HCT116 (cell line): ENCODE measurements at regions not wholly inside any gene's neighbourhood (a gene's known extent, or its start where the extent isn't known, plus 50 kb on each side); places are given as distances from the start of the nearest gene placed in this dataset.

ENCODE experiments used
- ATAC-seq: fragments of 200-7000 bp; cut with Tn5 transposase; 2 replicates; pipeline ENCODE4 v1.9.1; 2020; ENCODE audit warnings: mild to moderate bottlenecking, moderate library complexity
- BruUV-seq: library from RNA; stranded (reverse); fragments of 400-500 nt; replicated peaks from 2 replicates; lab custom pipeline; 2021; lab: Mats Ljungman, UMichigan
- CTCF ChIA-PET: fragments of 300-600 bp; sonication (Branson Sonifier 250); formaldehyde crosslinking; loops from one replicate; lab custom pipeline; 2021; ENCODE audit warnings: antibody characterized with exemption; lab: Charles Lee
- POLR2A ChIA-PET: fragments of 300-600, 350-600 bp; sonication (Branson Sonifier 250); formaldehyde crosslinking; loops from one replicate; lab custom pipeline; 2021; ENCODE audit warnings: antibody characterized with exemption; lab: Charles Lee
- RAD21 ChIA-PET, 2 experiments: fragments of 300-600 bp; sonication (Branson Sonifier 250); formaldehyde crosslinking; loops; one replicate each; lab custom pipeline; 2023; ENCODE audit warnings: low total read pairs in 2 of 2; ENCODE audit not compliant: uncharacterized antibody in 2 of 2, unreplicated experiment in 2 of 2, low non-redundant PET in 1 of 2; lab: Charles Lee
- DNase-seq: peaks from one replicate; pipeline ENCODE4 v3.0.0-alpha.2; 2010; ENCODE audit warnings: low read depth, low spot score
- H2AFZ ChIP-seq: fragments of 200-600 bp; shearing (Covaris generic), sonication (generic); 2 replicates; pipeline ENCODE4 v1.6.1; 2017; ENCODE audit warnings: low read depth, mixed run types, mixed read lengths, antibody characterized with exemption, low read length; ENCODE audit not compliant: poor library complexity, severe bottlenecking
- H3K27ac ChIP-seq: 2 replicates; pipeline ENCODE4 v1.5.1; 2012; ENCODE audit warnings: low read depth, low read length
- H3K27me3 ChIP-seq: fragments of 200-600 bp; sonication (generic); 2 replicates; pipeline ENCODE4 v1.6.1; 2016; ENCODE audit warnings: mixed run types, low read length, mixed read lengths; ENCODE audit not compliant: insufficient read depth
- H3K36me3 ChIP-seq, 2 experiments: fragments of 200-500 bp in 1 of 2; fragments of 200-600 bp in 1 of 2; sonication (Bioruptor generic) in 1 of 2; sonication (generic) in 1 of 2; 2 replicates each; pipeline versions ENCODE4 v1.5.1 to v1.6.1; 2014 to 2016; ENCODE audit warnings: low read length in 2 of 2, inconsistent platforms in 1 of 2, mixed read lengths in 1 of 2, mixed run types in 1 of 2; ENCODE audit not compliant: insufficient read depth in 2 of 2, control insufficient read depth in 1 of 2
- H3K4me1 ChIP-seq, 2 experiments: fragments of 200-600 bp in 1 of 2; sonication (generic) in 1 of 2; 2 replicates each; pipeline versions ENCODE4 v1.5.1 to v1.6.1; 2012 to 2017; ENCODE audit warnings: low read length in 2 of 2, inconsistent platforms in 1 of 2, mild to moderate bottlenecking in 1 of 2, mixed read lengths in 1 of 2, mixed run types in 1 of 2, moderate library complexity in 1 of 2; ENCODE audit not compliant: insufficient read depth in 2 of 2, control insufficient read depth in 1 of 2
- H3K4me2 ChIP-seq: fragments of 200-600 bp; sonication (generic); 2 replicates; pipeline ENCODE4 v1.6.1; 2017; ENCODE audit warnings: mixed run types, low read length, mixed read lengths
- H3K4me3 ChIP-seq, 2 experiments: fragments of 200-600 bp in 1 of 2; sonication (generic) in 1 of 2; replicated peaks in 1 of 2; 2 replicates each; pipeline ENCODE4 v1.5.1; 2011 to 2016; ENCODE audit warnings: low read length in 2 of 2, control low read depth in 1 of 2, low read depth in 1 of 2, mild to moderate bottlenecking in 1 of 2, mixed read lengths in 1 of 2, mixed run types in 1 of 2
- H3K79me2 ChIP-seq: fragments of 200-600 bp; sonication (generic); 2 replicates; pipeline ENCODE4 v1.6.1; 2017; ENCODE audit warnings: mild to moderate bottlenecking, mixed run types, low read length, moderate library complexity, mixed read lengths; ENCODE audit not compliant: insufficient read depth
- H3K9ac ChIP-seq: fragments of 200-600 bp; sonication (generic); 2 replicates; pipeline ENCODE4 v1.6.1; 2016; ENCODE audit warnings: low read length, mixed read lengths
- H3K9me2 ChIP-seq: fragments of 200-600 bp; sonication (generic), shearing (Covaris generic); 2 replicates; pipeline ENCODE4 v1.6.1; 2017; ENCODE audit warnings: mixed run types, mild to moderate bottlenecking, moderate library complexity; ENCODE audit not compliant: insufficient read depth
- H3K9me3 ChIP-seq, 2 experiments: fragments of 200-500 bp in 1 of 2; fragments of 200-600 bp in 1 of 2; sonication (Bioruptor generic) in 1 of 2; sonication (generic) in 1 of 2; 2 replicates each; pipeline ENCODE4 v1.6.1; 2014 to 2017; ENCODE audit warnings: low read length in 2 of 2, mixed read lengths in 2 of 2, inconsistent platforms in 1 of 2, low read depth in 1 of 2, mild to moderate bottlenecking in 1 of 2, mixed run types in 1 of 2, moderate library complexity in 1 of 2; ENCODE audit not compliant: control insufficient read depth in 1 of 2, insufficient read depth in 1 of 2
- H4K20me1 ChIP-seq: fragments of 200-600 bp; sonication (generic), shearing (Covaris generic); 2 replicates; pipeline ENCODE4 v1.6.1; 2017; ENCODE audit warnings: mixed run types, mild to moderate bottlenecking, moderate library complexity; ENCODE audit not compliant: insufficient read depth
- EGR1 ChIP-seq: IDR thresholded peaks from 2 replicates; pipeline ENCODE4 v1.6.1; 2012; ENCODE audit warnings: low read depth
- ELF1 ChIP-seq: IDR thresholded peaks from 2 replicates; pipeline ENCODE4 v1.6.1; 2012; ENCODE audit warnings: low read depth, borderline replicate concordance
- EZH2phosphoT487 ChIP-seq: fragments of 200-600 bp; IDR thresholded peaks from 2 replicates; pipeline ENCODE4 v1.6.1; 2018; ENCODE audit warnings: antibody characterized with exemption, borderline replicate concordance
- REST ChIP-seq: IDR thresholded peaks from 2 replicates; pipeline ENCODE4 v1.6.1; 2012; ENCODE audit warnings: low read depth
- SRF ChIP-seq: IDR thresholded peaks from 2 replicates; pipeline ENCODE4 v1.6.1; 2012; ENCODE audit warnings: low read depth
- TCF7L2 ChIP-seq: IDR thresholded peaks from 2 replicates; pipeline ENCODE4 v1.7.0; 2011; ENCODE audit warnings: borderline replicate concordance, inconsistent platforms; ENCODE audit not compliant: insufficient read depth, insufficient read length; ENCODE audit errors: extremely low read depth
- ZFX ChIP-seq: fragments of 450-650 bp; IDR thresholded peaks from 2 replicates; pipeline ENCODE4 v1.6.1; 2017
- intact Hi-C: fragments of 100-400 bp; cut with micrococcal nuclease; formaldehyde crosslinking; loops from 2 replicates; pipeline ENCODE4 v1.10.0; 2022

GRCh38 chrX:734362-734761 lies 103.8 kb downstream of the SHOX start:
- no peaks in the 10 kb centered on the region for H4K20me1 ChIP-seq
- intact Hi-C loops: no loop called here
- no peak overlapping the region for H3K4me3 ChIP-seq
- no TSS peak for BruUV-seq
- H3K79me2 ChIP-seq: no peaks in the 10 kb centered on the region
- H3K27me3 ChIP-seq: no peaks in the 10 kb centered on the region
- H3K27ac ChIP-seq: no peak overlapping the region
- H3K4me2 ChIP-seq: no peak overlapping the region
- H3K36me3 ChIP-seq: no peaks in the 10 kb centered on the region
- H2AFZ ChIP-seq: no peak overlapping the region
- DNase-seq: no peak
- no peak for ATAC-seq
- ChIA-PET RAD21 (no interaction called here), CTCF (no interaction called here), POLR2A (no interaction called here)
- no peaks in the 10 kb centered on the region for H3K9me2 ChIP-seq
- no peak for TF ChIP-seq TCF7L2
- no peak overlapping the region for H3K9ac ChIP-seq
- H3K9me3 ChIP-seq: no peaks in the 10 kb centered on the region
- no peaks in the 10 kb centered on the region for H3K4me1 ChIP-seq

GRCh38 chrX:733961-734360 lies 103.4 kb downstream of the SHOX start:
- intact Hi-C loops: no loop called here
- Histone ChIP-seq H2AFZ (no peak overlapping the region), H4K20me1 (no peaks in the 10 kb centered on the region), H3K27ac (no peak overlapping the region), H3K4me3 (no peak overlapping the region), H3K79me2 (no peaks in the 10 kb centered on the region)
- POLR2A ChIA-PET: no interaction called here
- TF ChIP-seq SRF (no peak), EZH2phosphoT487 (no peak), ZFX (no peak), EGR1 (no peak), REST (no peak), ELF1 (no peak)
- TF ChIP-seq, all 23 proteins: peak for 0
- ATAC-seq (no peak), DNase-seq (no peak)
- H3K9ac ChIP-seq: no peak overlapping the region
- ChIA-PET CTCF (no interaction called here), RAD21 (no interaction called here)
- no peaks in the 10 kb centered on the region for H3K27me3 ChIP-seq
- H3K4me2 ChIP-seq: no peak overlapping the region
- BruUV-seq: no TSS peak
- H3K9me3 ChIP-seq: no peaks in the 10 kb centered on the region
- no peaks in the 10 kb centered on the region for H3K9me2 ChIP-seq
- no peaks in the 10 kb centered on the region for H3K4me1 ChIP-seq
- H3K36me3 ChIP-seq: no peaks in the 10 kb centered on the region
